Aorta (tissue), 5 donors: ENCODE measurements at regions not wholly inside any gene's neighbourhood (a gene's known extent, or its start where the extent isn't known, plus 50 kb on each side); places are given as distances from the start of the nearest gene placed in this dataset.

ENCODE experiments used
- ATAC-seq: fragments of 200-7000 bp; cut with Tn5 transposase; one replicate; pipeline ENCODE4 v1.9.1; 2022; ENCODE audit warnings: moderate library complexity; ENCODE audit not compliant: low FRiP score
- DNase-seq, 2 donors: peaks; one replicate each; pipeline ENCODE4 v3.0.0-alpha.2; 2020
- H3K27ac ChIP-seq, 2 donors: one replicate each; pipeline ENCODE4 v1.5.1; 2013; ENCODE audit warnings: low read length in 2 of 2, mild to moderate bottlenecking in 2 of 2, moderate library complexity in 2 of 2, control low read depth in 1 of 2, inconsistent platforms in 1 of 2, low read depth in 1 of 2
- H3K27me3 ChIP-seq, 2 donors: one replicate each; pipeline ENCODE4 v1.6.1; 2013; ENCODE audit warnings: control low read depth in 1 of 2, low read length in 1 of 2, mild to moderate bottlenecking in 1 of 2, moderate library complexity in 1 of 2; ENCODE audit not compliant: insufficient read depth in 2 of 2, control insufficient read depth in 1 of 2
- H3K36me3 ChIP-seq, 2 donors: one replicate each; pipeline ENCODE4 v1.6.1; 2013; ENCODE audit warnings: control low read depth in 1 of 2, low read length in 1 of 2, mild to moderate bottlenecking in 1 of 2; ENCODE audit not compliant: insufficient read depth in 2 of 2, control insufficient read depth in 1 of 2
- H3K4me1 ChIP-seq, 2 donors: one replicate each; pipeline ENCODE4 v1.6.1; 2013; ENCODE audit warnings: low read length in 2 of 2, control low read depth in 1 of 2, mild to moderate bottlenecking in 1 of 2, moderate library complexity in 1 of 2; ENCODE audit not compliant: insufficient read depth in 2 of 2, control insufficient read depth in 1 of 2
- H3K4me3 ChIP-seq, 2 donors: one replicate each; pipeline ENCODE4 v1.5.1; 2013; ENCODE audit warnings: low read length in 2 of 2, control low read depth in 1 of 2, mild to moderate bottlenecking in 1 of 2
- H3K9me3 ChIP-seq: one replicate; pipeline ENCODE4 v1.6.1; 2013; ENCODE audit warnings: mild to moderate bottlenecking, low read length; ENCODE audit not compliant: control insufficient read depth
- WGBS, 2 donors: extraction: QIAGEN DNeasy Blood & Tissue Kit; methylation state at CpG; one replicate each; pipeline ENCODE4 v1.1.7; 2013; 5-methylcytosine and 5-hydroxymethylcytosine counted together
- intact Hi-C, 2 donors: fragments of 100-400 bp; cut with DNase I; formaldehyde crosslinking; loops; one replicate each; pipeline versions ENCODE4 v1.14.2 to v1.15.0; 2022
- donor health status: healthy with polysubstance abuse.
- donor health status: Bipolar disorder and iron deficiency.
- donor health status: DM: no; HTN: no; CAD: no.
- donor health status: DM: no; HTN: no; CAD: no.
- donor health status: DM: yes; HTN: yes; CAD: no.

- no peak for ATAC-seq
- no peak overlapping the region for H3K27ac ChIP-seq
- intact Hi-C loops: no loop called here
- no peaks in the 10 kb centered on the region for H3K27me3 ChIP-seq
- no peak overlapping the region for H3K4me3 ChIP-seq
- no peaks in the 10 kb centered on the region for H3K36me3 ChIP-seq
- no peak for DNase-seq
- H3K9me3 ChIP-seq: no peaks in the 10 kb centered on the region
- H3K4me1 ChIP-seq: no peaks in the 10 kb centered on the region
- WGBS, 2 donors: 0 to 4% methylated on average over 1 of the region's 1 CpG
These were observed 160.2 kb downstream of the PMAIP1 start for GRCh38 chr18:60060026-60060425.

DNA sequence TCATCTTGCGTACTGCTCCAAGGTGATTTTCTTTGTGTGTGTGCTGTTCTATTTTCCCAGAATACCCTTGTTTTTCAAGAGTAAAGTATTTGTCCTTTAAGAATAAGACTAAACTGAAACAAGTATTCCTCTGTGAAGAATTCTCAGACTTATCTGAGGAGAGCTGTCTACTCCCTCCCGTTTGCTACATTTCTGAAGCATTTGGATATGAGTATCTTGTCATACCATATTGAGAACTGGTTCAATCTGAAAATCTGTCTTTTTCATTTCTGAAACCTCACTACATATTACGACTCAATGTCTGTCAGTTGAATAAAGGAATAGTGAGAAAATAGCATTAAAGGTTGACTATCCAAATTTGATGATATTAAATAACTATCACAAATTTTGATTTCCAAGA lies 159.4 kb downstream of the PMAIP1 start:
- WGBS, 2 donors: 67 to 82% methylated on average over 3 of the region's 3 CpGs
- Histone ChIP-seq H3K27me3 (no peaks in the 10 kb centered on the region), H3K36me3 (no peaks in the 10 kb centered on the region), H3K27ac (no peak overlapping the region), H3K9me3 (no peaks in the 10 kb centered on the region), H3K4me3 (no peak overlapping the region), H3K4me1 (no peaks in the 10 kb centered on the region)
- intact Hi-C loops: no loop called here
- DNase-seq: no peak
- no peak for ATAC-seq

DNA sequence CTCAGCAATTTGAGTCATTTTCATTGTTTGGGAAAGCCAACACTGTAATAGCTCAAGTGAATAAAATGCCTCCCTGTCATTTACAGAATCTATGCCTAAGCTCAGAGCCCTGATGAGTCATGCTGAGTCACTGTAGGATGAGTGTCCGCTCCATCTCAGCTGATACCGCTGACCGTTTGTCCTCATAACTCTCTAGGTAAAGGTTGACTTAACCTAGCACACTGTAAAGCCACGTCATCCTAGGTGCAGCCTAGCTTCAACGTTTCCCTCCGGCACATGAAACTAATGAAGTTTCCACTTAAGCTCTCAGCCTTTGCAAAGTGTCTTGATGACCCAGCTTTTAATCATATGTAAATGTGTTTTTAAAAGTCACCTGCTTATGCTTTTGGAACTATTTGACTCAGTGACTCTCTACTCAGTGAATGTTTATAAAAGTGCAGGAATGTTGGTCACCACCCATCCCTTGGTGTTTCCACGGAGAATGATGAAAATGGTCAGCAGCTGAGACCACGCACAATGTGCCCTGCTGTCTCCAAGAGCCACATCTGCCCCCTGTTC lies 154.0 kb downstream of the PMAIP1 start:
- no peaks in the 10 kb centered on the region for H3K27me3 ChIP-seq
- DNase-seq (no peak), ATAC-seq (no peak)
- H3K4me3 ChIP-seq: no peak overlapping the region
- H3K27ac ChIP-seq: no peak overlapping the region
- no peaks in the 10 kb centered on the region for H3K36me3 ChIP-seq
- H3K9me3 ChIP-seq: no peaks in the 10 kb centered on the region
- intact Hi-C loops: no loop called here
- no peaks in the 10 kb centered on the region for H3K4me1 ChIP-seq
- WGBS, 2 donors: 71% methylated on average over 8 of the region's 8 CpGs

- Histone ChIP-seq H3K9me3 (no peaks in the 10 kb centered on the region), H3K4me3 (no peak overlapping the region), H3K27ac (no peak overlapping the region), H3K27me3 (no peaks in the 10 kb centered on the region), H3K36me3 (no peaks in the 10 kb centered on the region), H3K4me1 (no peaks in the 10 kb centered on the region)
- intact Hi-C loops: no loop called here
- no peak for DNase-seq
- 67 to 75% methylated on average over 1 of the region's 1 CpG for WGBS, 2 donors
- ATAC-seq: no peak
These were observed 151.0 kb downstream of the PMAIP1 start for GRCh38 chr18:60050821-60051220.

GRCh38 chr18:60049172-60049571 lies 149.4 kb downstream of the PMAIP1 start:
- no peak overlapping the region for H3K27ac ChIP-seq
- DNase-seq (no peak), ATAC-seq (no peak)
- H3K4me3 ChIP-seq: no peak overlapping the region
- H3K27me3 ChIP-seq: no peaks in the 10 kb centered on the region
- H3K36me3 ChIP-seq: no peaks in the 10 kb centered on the region
- H3K9me3 ChIP-seq: no peaks in the 10 kb centered on the region
- H3K4me1 ChIP-seq: no peaks in the 10 kb centered on the region
- intact Hi-C loops: no loop called here

GRCh38 chr18:60047556-60047955 lies 147.8 kb downstream of the PMAIP1 start:
- intact Hi-C loops: no loop called here
- Histone ChIP-seq H3K4me3 (no peak overlapping the region), H3K27me3 (no peaks in the 10 kb centered on the region), H3K27ac (no peak overlapping the region), H3K36me3 (no peaks in the 10 kb centered on the region), H3K9me3 (no peaks in the 10 kb centered on the region), H3K4me1 (no peaks in the 10 kb centered on the region)
- no peak for ATAC-seq
- no peak for DNase-seq

DNA sequence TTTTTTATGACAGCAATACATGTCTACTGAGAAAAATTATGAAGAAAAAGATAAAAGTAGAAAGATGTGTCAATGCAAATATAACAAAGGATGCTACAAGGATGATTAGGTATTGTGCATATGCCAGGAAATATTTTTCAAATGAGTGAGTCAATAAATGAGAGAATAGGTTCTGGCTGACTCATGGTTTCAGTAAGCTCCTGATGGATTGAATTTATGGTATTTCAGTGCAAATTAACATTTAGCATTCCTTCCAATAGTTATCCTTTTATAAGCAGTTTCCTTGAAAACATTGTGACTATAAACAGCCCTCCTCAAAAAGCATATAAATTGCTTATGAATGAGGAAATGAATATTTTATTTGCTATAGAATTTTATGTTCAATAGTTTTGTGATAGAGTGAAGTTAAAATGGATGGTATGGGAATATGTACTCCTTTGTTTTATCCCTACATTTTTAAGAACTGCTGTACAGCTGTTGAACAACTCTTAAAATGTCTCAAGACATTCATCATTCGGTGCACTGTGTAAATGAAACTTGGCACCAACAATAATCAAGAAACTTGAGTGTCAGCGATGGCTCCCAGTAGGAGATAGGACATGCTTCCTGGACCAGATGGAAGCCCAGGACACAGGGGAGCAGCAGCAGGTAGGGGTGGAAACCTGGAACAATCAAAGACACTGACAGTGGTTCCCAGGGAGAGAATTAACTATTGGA lies 144.7 kb downstream of the PMAIP1 start:
- Histone ChIP-seq H3K9me3 (no peaks in the 10 kb centered on the region), H3K4me1 (no peaks in the 10 kb centered on the region), H3K27ac (no peak overlapping the region), H3K4me3 (no peak overlapping the region), H3K27me3 (no peaks in the 10 kb centered on the region), H3K36me3 (no peaks in the 10 kb centered on the region)
- ATAC-seq (no peak), DNase-seq (no peak)
- 69 to 75% methylated on average over 2 of the region's 2 CpGs for WGBS, 2 donors
- intact Hi-C loops: no loop called here

DNA sequence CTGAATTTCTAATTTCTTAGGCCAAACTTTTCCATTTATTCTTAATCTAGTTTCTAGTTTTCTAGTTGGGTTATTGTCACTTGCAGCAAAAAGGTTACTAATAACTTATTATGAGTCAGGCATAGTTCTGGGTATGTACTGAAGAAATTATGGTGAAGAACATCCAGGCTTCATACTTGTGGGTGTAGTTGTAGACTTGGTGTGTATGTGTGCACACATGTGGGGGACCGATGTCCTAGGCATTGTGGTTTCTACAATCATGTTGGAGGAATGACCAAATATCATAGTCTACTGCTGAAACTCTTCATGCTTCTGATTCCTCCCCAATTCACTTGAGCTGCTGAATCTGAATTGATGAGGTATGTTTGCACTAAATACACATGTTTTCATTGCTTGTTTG lies 141.2 kb downstream of the PMAIP1 start:
- no peak overlapping the region for H3K4me3 ChIP-seq
- H3K9me3 ChIP-seq: no peaks in the 10 kb centered on the region
- ATAC-seq (no peak), DNase-seq (no peak)
- WGBS, 2 donors: 76 to 81% methylated on average over 1 of the region's 1 CpG
- H3K36me3 ChIP-seq: no peaks in the 10 kb centered on the region
- intact Hi-C loops: no loop called here
- H3K27me3 ChIP-seq: no peaks in the 10 kb centered on the region
- no peak overlapping the region for H3K27ac ChIP-seq
- no peaks in the 10 kb centered on the region for H3K4me1 ChIP-seq

DNA sequence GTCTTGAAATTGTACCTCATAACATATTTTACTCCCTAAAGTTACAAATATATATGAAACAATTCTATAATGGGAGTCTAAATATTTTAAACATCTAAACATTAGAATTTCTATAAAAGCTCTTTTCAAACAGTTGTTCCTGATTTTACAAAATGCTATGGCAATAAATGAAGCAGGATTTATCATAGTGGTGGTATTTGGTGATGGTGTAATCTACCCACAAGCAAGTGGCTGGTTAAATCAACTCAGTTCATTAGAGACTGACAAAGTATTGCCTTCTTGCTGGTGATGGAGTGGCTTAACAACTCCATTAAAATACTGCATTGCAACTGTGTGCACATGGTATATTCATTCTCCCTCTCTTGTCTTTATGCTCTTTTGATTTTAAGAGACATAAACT lies 138.9 kb downstream of the PMAIP1 start:
- Histone ChIP-seq H3K27ac (no peak overlapping the region), H3K36me3 (no peaks in the 10 kb centered on the region), H3K4me3 (no peak overlapping the region), H3K9me3 (no peaks in the 10 kb centered on the region), H3K27me3 (no peaks in the 10 kb centered on the region), H3K4me1 (no peaks in the 10 kb centered on the region)
- DNase-seq: no peak
- intact Hi-C loops: no loop called here
- ATAC-seq: no peak
